ENCODE measurements at regions not wholly inside any gene's neighbourhood (a gene's known extent, or its start where the extent isn't known, plus 50 kb on each side); places are given as distances from the start of the nearest gene placed in this dataset.

- DNase-seq = peak; percentile 64
Measured at GRCh38 chr18:10035281-10035991, 121.6 kb downstream of the VAPA start.

DNA sequence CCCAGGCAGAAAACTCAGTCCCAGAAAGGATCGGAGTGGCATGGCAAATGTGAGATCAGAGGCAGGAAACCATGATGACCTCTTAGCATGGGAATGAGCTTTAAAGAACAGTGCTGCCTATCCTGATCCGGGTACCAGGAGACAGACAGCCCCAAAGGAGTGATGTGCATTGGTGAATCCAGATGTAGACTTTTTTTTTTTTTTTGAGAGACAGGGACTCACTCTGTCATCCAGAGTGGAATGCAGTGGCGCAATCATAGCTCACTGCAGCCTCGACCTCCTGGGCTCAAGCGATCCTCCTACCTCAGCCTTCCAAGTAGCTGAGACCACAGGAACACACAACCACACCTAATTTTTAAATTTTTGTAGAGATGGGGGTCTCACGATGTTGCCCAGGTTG, 122.7 kb downstream of the VAPA start:
- peak; percentile 20 for DNase-seq

GRCh38 chr18:10037181-10037580, 123.4 kb downstream of the VAPA start:
- no peak for DNase-seq

DNA sequence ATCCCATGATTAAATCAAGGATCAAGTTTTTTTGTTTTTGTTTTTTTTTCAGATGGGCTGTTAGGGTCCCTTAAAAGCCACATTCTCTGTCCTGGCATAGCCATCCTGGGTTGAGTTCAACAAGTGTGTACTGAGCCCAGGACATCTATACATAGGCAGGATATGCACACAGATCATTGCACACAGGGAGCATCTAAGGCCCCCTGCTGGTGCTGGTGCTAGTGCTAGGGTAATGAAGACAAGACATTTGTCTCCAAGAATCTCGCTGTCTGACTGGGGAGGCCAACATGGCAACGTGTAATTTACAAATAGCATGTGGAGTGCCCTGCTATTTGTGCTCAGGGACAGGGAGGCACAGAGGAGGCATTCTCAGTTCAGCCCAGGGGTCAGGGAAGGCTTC, 124.5 kb downstream of the VAPA start:
- DNase-seq = no peak

- DNase-seq = peak; percentile 62
Measured at GRCh38 chr18:10040287-10041011, 126.6 kb downstream of the VAPA start.

DNA sequence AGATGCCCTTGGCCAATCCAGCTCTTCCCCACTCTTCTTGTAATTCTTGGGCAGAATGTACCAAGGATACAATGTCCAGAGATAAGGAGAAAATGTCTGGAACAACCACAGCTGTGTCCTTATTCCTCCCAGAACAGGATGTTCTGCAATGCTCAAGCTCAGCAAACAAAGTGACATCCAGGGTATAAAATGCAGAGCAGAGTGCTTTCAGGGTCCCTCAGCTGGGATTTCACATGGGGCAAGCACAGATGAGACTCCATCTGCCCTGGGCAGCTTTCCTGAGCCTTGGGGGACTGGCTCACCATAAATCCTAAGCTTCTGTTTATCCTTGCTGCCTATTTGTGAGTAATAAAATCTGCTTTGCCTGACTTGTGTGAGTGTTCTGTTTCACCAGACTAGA, 127.4 kb downstream of the VAPA start:
- DNase-seq = peak; percentile 58

DNA sequence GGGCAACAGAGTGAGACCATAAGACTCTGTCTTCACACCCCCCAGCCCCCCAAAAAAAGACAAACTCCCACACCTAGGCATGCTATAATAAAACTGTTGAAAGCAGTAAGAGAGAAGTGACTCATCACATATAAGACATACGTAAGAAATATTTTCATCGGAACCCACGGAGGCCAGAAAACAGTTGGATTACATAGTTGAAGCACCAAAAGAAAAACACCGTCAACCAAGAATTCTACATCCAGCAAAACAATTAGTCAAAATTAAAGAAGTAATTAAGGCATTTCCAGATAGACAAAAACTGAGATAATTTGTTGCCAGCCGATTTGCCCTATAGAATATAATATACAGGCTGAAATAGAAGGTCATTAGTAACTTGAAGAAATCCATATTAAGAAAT, 128.7 kb downstream of the VAPA start:
- peak; percentile 21 for DNase-seq

GRCh38 chr18:10044054-10044453, 130.2 kb downstream of the VAPA start:
- no peak for DNase-seq

DNA sequence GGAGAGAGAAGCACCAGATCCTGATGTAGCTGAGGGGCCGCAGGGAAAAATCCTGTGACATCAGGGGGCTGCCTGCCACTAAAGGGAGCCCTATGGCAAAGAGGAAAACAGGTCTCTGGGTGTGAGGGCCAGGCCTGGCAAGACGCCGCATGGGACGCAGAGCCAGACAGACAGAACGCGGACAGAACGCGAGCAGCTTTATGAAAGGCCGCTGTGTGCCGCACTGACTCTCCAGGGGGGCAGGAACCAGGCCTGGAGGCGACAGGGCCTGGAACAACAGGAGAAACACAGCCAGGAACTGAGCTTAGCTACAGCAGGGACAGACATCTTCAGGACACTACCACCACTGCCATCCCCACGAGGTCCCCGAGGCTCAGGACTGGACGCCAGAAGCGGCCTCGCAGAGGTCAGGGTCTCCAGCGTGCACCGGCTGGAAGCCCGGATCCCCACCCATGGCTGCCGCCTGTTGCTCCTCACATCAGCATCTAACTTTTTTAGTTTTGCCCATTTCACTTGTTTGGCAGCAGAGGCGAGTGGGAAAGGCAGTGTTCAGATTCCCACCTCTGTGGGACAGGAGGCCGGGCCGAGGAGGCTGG, 131.6 kb downstream of the VAPA start:
- DNase-seq = no peak

GRCh38 chr18:10046178-10046807, 132.5 kb downstream of the VAPA start:
- no peak for DNase-seq

DNA sequence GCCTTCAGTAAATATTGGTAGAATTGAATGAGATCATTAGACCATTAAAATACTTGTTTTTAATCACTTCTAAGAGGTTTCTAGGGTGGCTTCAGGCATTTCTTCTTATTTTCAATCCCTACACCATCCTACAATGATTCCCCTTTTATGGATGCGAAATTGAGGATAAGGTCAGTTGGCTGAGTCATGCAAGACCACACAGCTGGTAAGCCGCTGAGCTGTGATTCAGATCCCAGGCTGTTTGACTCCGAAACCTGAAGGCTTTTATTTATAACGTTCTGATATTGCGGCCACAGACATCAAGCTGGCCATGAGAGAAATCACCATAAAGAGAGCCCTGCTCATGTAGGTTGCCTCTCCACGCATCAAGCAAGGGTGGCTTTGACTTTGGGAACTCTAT, 133.4 kb downstream of the VAPA start:
- DNase-seq = peak; percentile 81

GRCh38 chr18:10049747-10050146, 135.9 kb downstream of the VAPA start:
- DNase-seq = no peak

DNA sequence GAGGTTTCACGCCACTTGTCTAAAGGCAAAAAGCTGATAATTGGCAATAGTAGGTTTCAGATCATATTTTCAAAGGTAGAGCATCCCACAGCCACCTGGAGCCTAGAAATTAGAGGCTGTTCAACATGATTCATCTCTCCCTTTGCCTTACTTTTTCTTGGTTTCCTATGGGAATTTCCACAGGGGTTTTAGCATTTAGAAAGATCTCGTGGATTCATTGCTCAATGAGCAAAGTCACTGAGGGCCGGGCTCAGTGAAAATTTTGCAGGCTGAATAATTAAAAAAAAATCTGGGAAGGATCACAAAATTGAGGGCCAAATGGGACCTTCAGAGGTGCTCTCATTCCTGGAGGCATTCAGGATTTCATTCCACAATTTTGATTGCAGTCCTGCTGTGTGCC, 137.1 kb downstream of the VAPA start:
- no peak for DNase-seq

GRCh38 chr18:10051877-10052631, 138.2 kb downstream of the VAPA start:
- DNase-seq = no peak

DNA sequence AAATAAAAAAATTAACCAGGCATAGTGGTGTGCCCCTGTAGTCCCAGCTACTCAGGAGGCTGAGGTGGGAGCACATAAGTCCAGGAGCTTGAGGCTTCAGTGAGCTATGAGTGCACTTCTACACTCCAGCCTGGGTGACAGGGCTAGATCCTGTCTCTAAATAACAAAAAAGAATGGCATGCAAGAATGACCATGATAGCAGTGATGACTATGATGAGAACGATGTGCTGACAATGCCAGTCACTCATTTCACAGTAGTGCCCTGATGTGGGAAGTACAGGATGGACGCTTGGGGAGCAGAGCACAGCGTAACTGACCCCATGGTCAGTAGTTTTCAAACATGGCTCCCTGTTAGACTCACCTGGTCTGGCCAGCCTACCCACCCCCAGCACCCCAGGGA, 139.1 kb downstream of the VAPA start:
- DNase-seq = no peak

DNA sequence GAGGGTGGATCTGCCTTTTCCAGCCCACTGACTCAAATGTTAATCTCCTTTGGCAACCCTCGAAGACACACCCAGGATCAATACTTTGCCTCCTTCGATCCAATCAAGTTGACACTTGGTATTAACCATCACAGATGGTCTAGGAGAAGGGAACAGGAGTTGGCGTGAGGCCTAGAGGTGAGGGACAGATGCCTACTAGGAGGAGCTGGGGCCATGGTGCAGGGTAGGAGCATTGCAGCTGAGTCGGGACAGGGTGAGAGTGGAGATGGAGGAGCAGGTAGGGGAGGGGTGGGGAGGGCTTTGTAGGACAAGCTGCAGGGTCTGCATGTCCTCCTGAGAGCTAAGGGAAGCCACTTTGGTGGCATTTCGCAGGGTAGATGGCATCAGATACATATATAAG, 140.0 kb downstream of the VAPA start:
- no peak for DNase-seq

DNA sequence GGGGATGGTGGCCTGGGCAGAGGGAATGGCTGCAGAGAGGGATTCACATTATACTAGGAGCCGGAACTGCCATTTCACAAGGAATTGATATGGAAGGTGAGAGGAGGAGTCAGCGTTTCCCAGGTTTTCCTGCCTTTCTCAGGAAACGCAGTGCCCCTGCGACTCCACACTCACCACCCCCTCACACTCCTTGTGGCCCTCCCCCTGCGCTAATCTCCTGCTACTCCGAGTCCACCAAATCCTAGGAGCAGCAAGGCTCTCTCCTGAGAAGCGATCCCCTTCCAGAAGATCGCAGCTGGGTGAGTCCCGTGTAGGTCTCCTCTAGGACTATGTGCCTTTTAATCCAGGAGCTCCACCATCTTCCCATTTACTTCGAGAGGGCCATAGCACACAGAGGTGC, 140.6 kb downstream of the VAPA start:
- DNase-seq = no peak

GRCh38 chr18:10055125-10055750, 141.4 kb downstream of the VAPA start:
- DNase-seq = no peak

GRCh38 chr18:10056506-10056905, 142.7 kb downstream of the VAPA start:
- no peak for DNase-seq

DNA sequence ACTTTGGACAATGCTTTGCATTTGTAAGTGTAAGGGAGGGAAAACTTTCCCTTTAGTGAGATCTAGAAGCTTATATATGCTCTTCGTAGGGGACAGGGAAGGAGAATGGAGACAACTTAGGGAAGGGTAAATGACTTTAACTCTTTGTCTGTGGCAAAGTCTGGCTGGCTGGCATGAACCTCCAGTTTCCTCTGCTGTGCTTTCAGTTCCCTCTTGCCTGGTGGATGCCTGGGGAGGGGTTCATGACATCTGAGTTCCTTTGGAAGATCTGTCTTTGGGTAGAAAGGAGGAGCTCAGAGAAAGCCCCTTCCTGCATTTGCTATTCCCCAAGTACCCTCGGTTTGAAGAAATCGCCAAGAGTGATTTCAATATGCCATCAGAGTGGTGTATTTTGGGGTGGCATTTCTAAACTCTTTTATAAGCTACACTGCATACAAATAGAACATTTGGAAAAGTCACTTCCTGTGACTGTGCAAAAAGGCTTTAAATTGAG, 143.6 kb downstream of the VAPA start:
- DNase-seq = no peak

- peak; percentile 95 for DNase-seq
Measured at GRCh38 chr18:10057894-10058791, 144.3 kb downstream of the VAPA start.
